Occipital lobe (tissue), 1 donor: ENCODE measurements at regions not wholly inside any gene's neighbourhood (a gene's known extent, or its start where the extent isn't known, plus 50 kb on each side); places are given as distances from the start of the nearest gene placed in this dataset.
"Not testable (repeated sequence)": the region's sequence is repeated elsewhere in the genome, so short reads cannot be mapped to it uniquely, and the experiment has no call there.

ENCODE experiments used
- DNase-seq: peaks from one replicate; lab custom pipeline; 2025; lab: John Stamatoyannopoulos, UW

DNA sequence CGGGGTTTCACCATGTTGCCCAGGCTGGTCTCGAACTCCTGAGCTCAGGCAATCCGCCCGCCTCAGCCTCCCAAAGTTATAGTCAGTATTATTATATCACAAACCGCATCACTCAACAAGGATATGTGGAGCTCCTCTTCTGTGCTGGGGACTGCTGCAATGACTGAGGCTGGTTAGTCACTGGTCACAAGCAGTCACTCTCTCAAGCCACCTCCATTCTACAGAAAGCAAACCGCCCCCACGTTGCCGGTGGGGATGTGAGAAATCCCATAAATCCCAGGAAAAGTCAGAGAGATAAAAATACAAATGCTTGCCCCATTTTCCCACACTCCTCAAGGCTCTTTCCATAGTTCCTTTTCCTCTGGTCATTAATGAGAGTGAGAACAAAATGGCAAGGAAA, 155.7 kb downstream of the ADSS2 start:
- DNase-seq, result peak; percentile 13

DNA sequence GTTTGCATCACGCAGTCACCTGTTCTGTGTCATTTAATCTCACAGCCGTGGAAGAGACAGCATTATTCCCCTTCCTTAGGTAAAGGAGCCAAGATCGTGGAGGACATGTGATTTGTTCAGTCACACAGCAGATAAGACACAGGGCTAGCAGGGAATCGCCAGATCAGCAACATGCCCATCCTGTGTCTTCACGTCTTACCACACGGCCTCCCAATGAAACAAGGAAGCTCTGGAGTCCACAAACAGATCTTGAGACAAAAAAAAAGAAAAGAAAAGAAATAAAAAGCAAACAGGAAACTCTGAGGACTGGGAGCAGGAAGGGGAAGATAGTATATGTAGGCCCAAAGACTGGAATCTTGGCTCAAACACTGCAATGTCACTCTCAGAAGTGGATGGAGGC, 155.3 kb downstream of the ADSS2 start:
- DNase-seq, result no peak

- DNase-seq, result no peak
These were observed 154.6 kb downstream of the ADSS2 start for GRCh38 chr1:244297087-244297486.

- DNase-seq, result no peak
These were observed 154.1 kb downstream of the ADSS2 start for GRCh38 chr1:244297616-244298015.

GRCh38 chr1:244300029-244300375, 151.7 kb downstream of the ADSS2 start:
- DNase-seq, result not testable (repeated sequence)

- DNase-seq, result no peak
These were observed 150.0 kb downstream of the ADSS2 start for GRCh38 chr1:244301595-244302130.

- no peak for DNase-seq
These were observed 148.7 kb downstream of the ADSS2 start for GRCh38 chr1:244302876-244303609.

GRCh38 chr1:244303610-244303969, 148.1 kb downstream of the ADSS2 start:
- DNase-seq, result no peak

GRCh38 chr1:244304156-244304555, 147.6 kb downstream of the ADSS2 start:
- DNase-seq, result no peak

- DNase-seq, result no peak
These were observed 147.1 kb downstream of the ADSS2 start for GRCh38 chr1:244304656-244305055.

- no peak for DNase-seq
These were observed 145.8 kb downstream of the ADSS2 start for GRCh38 chr1:244305776-244306341.

GRCh38 chr1:244306544-244306943, 145.2 kb downstream of the ADSS2 start:
- no peak for DNase-seq

DNA sequence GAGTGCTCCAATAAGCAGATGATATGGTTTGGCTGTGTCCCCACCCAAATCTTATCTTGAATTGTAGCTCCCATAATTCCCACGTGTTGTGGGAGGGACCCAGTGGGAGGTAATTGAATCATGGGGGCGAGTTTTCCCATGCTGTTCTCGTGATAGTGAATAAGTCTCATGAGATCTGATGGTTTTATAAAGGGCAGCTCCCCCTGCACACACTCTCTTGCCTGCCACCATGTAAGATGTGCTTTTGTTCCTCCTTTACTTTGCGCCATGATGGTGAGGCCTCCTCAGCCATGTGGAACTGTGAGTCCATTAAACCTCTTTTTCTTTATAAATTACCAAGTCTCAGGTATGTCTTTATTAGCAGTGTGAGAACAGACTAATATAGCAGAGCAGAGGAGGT, 142.5 kb downstream of the ADSS2 start:
- DNase-seq, result not testable (repeated sequence)

DNA sequence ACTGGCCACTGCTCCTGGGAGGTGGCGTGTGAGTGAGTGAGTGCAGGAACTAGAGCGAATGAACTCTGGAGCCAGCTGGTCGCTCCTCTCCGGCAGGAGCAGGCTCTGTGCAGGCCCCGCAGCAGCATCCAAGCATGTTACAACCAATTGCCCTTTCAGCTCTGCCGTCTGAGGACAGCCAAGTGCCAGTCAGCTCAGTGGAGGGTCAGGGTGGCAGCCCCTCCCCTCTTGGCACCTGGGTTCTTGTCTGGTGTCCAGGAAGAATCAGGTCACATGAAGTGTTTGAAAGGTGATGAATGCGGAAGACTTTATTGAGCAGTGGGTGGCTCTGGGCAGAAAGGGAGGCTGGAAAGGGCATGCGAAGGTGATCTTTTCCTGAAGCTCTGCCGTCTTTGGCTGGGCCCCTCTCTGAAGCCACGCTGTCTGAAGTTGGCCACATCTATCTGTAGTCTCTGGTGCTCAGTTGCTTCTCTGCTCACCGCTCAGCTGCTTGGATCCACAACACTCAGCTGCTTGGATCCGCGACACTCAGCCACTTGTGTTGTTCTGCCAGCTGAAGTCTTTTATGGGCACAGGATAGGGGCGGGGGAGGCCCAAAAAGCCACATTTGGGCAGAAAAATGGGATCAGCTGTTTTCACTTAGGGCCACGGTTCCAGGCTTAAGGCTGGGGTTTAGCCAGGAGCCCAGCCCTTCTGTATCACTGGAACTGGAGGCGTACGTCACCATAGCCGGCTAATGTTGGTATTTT, 139.8 kb downstream of the ADSS2 start:
- DNase-seq, result no peak

GRCh38 chr1:244313346-244313745, 138.4 kb downstream of the ADSS2 start:
- DNase-seq, result no peak

GRCh38 chr1:244314921-244315559, 136.7 kb downstream of the ADSS2 start:
- DNase-seq, result no peak

GRCh38 chr1:244315996-244316395, 135.7 kb downstream of the ADSS2 start:
- no peak for DNase-seq

- DNase-seq, result no peak
These were observed 135.3 kb downstream of the ADSS2 start for GRCh38 chr1:244316407-244316806.

GRCh38 chr1:244316986-244317655, 134.6 kb downstream of the ADSS2 start:
- DNase-seq, result no peak

DNA sequence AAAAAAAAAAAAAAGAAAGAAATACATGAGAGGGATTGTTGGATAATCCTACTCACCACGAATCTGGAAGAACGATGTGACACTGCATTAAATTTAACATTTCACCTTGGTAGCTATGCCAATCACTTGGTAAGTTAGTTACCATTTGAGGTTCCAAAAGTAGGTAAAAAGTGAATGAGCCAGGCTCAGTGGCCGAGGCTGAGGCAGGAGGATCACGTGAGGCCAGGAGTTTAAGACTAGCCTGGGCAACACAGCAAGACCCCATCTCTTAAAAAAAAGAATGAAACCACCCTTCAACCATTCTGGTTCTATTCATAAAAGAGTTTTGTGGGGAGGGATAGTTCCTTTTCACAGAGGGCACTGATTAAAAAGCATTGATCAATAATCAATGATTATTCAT, 133.6 kb downstream of the ADSS2 start:
- DNase-seq, result no peak

- no peak for DNase-seq
These were observed 133.2 kb downstream of the ADSS2 start for GRCh38 chr1:244318512-244318911.
